Trophoblast cell (in vitro differentiated cells and primary cell): ENCODE measurements at regions not wholly inside any gene's neighbourhood (a gene's known extent, or its start where the extent isn't known, plus 50 kb on each side); places are given as distances from the start of the nearest gene placed in this dataset.

Experiments used
- DNase-seq, 2 donors: peaks; one replicate each; pipeline ENCODE4 v3.0.0-alpha.2; 2016
- H2AFZ ChIP-seq: 2 replicates; pipeline ENCODE4 v1.6.1; 2013; ENCODE audit warnings: low read length, moderate library complexity, mild to moderate bottlenecking; ENCODE audit not compliant: insufficient read depth, poor library complexity
- H2AK5ac ChIP-seq: 2 replicates; pipeline ENCODE4 v1.6.1; 2013; ENCODE audit warnings: mild to moderate bottlenecking, low read length
- H2BK120ac ChIP-seq: 2 replicates; pipeline ENCODE4 v1.6.1; 2013; ENCODE audit warnings: low read length, mild to moderate bottlenecking, moderate library complexity; ENCODE audit not compliant: insufficient read depth, poor library complexity
- H2BK12ac ChIP-seq: 2 replicates; pipeline ENCODE4 v1.6.1; 2013; ENCODE audit warnings: mild to moderate bottlenecking, low read length, moderate library complexity
- H2BK5ac ChIP-seq: 2 replicates; pipeline ENCODE4 v1.6.1; 2013; ENCODE audit warnings: low read length, low read depth, moderate library complexity, mild to moderate bottlenecking; ENCODE audit not compliant: poor library complexity
- H3K14ac ChIP-seq: 2 replicates; pipeline ENCODE4 v1.6.1; 2013; ENCODE audit warnings: mild to moderate bottlenecking, low read length
- H3K18ac ChIP-seq: 2 replicates; pipeline ENCODE4 v1.6.1; 2013; ENCODE audit warnings: mild to moderate bottlenecking, low read length
- H3K23ac ChIP-seq: 2 replicates; pipeline ENCODE4 v1.6.1; 2013; ENCODE audit warnings: low read length
- H3K27ac ChIP-seq: 2 replicates; pipeline ENCODE4 v1.5.1; 2013; ENCODE audit warnings: low read depth, mild to moderate bottlenecking, inconsistent platforms, low read length, moderate library complexity
- H3K27me3 ChIP-seq: 2 replicates; pipeline ENCODE4 v1.6.1; 2013; ENCODE audit warnings: inconsistent platforms, mild to moderate bottlenecking, low read length, moderate library complexity; ENCODE audit not compliant: insufficient read depth
- H3K36me3 ChIP-seq, 2 experiments: 1 replicate in 1 of 2; 2 replicates in 1 of 2; pipeline ENCODE4 v1.6.1; 2013; ENCODE audit warnings: low read length in 2 of 2, mild to moderate bottlenecking in 2 of 2, moderate library complexity in 1 of 2; ENCODE audit not compliant: insufficient read depth in 2 of 2, control insufficient read depth in 1 of 2
- H3K4ac ChIP-seq: 2 replicates; pipeline ENCODE4 v1.6.1; 2013; ENCODE audit warnings: low read depth, mild to moderate bottlenecking, low read length, moderate library complexity
- H3K4me1 ChIP-seq, 2 experiments: 1 replicate in 1 of 2; 2 replicates in 1 of 2; pipeline ENCODE4 v1.6.1; 2013; ENCODE audit warnings: low read length in 2 of 2, mild to moderate bottlenecking in 2 of 2, moderate library complexity in 1 of 2; ENCODE audit not compliant: insufficient read depth in 2 of 2, control insufficient read depth in 1 of 2
- H3K4me2 ChIP-seq: 2 replicates; pipeline ENCODE4 v1.6.1; 2013; ENCODE audit warnings: inconsistent platforms, mild to moderate bottlenecking, low read length, moderate library complexity
- H3K4me3 ChIP-seq: 2 replicates; pipeline ENCODE4 v1.5.1; 2013; ENCODE audit warnings: mild to moderate bottlenecking, low read depth, low read length, inconsistent platforms
- H3K79me1 ChIP-seq: one replicate; pipeline ENCODE4 v1.6.1; 2013; ENCODE audit warnings: low read length
- H3K79me2 ChIP-seq: 2 replicates; pipeline ENCODE4 v1.6.1; 2013; ENCODE audit warnings: low read length, mild to moderate bottlenecking; ENCODE audit not compliant: control insufficient read depth, insufficient read depth, poor library complexity
- H3K9ac ChIP-seq: 2 replicates; pipeline ENCODE4 v1.6.1; 2013; ENCODE audit warnings: mild to moderate bottlenecking, low read length
- H3K9me3 ChIP-seq: 2 replicates; pipeline ENCODE4 v1.6.1; 2013; ENCODE audit warnings: low read depth, mild to moderate bottlenecking, control low read depth, inconsistent platforms, low read length; ENCODE audit not compliant: insufficient read depth
- H4K12ac ChIP-seq: 2 replicates; pipeline ENCODE4 v1.6.1; 2013; ENCODE audit warnings: low read depth, mild to moderate bottlenecking, low read length, moderate library complexity
- H4K8ac ChIP-seq: 2 replicates; pipeline ENCODE4 v1.6.1; 2013; ENCODE audit warnings: low read depth, mild to moderate bottlenecking, low read length, moderate library complexity
- H4K91ac ChIP-seq: one replicate; pipeline ENCODE4 v1.6.1; 2013; ENCODE audit warnings: low read depth, mild to moderate bottlenecking, low read length, moderate library complexity
- WGBS: extraction: QIAGEN DNeasy Blood & Tissue Kit; methylation state at CpG from one replicate; pipeline ENCODE4 v1.1.7; 2013; ENCODE audit warnings: missing lambda C conversion rate; ENCODE audit not compliant: insufficient read length, insufficient coverage; ENCODE audit errors: extremely low coverage; 5-methylcytosine and 5-hydroxymethylcytosine counted together

- Histone ChIP-seq H3K18ac (no peak overlapping the region), H3K27ac (no peak overlapping the region), H4K12ac (no peak overlapping the region), H3K79me2 (no peaks in the 10 kb centered on the region), H3K4ac (no peak overlapping the region), H3K27me3 (no peaks in the 10 kb centered on the region), H3K4me1 (peaks cover 0 to 3% of the 10 kb centered on the region in 2 experiments), H3K9me3 (no peaks in the 10 kb centered on the region), H3K4me3 (no peak overlapping the region), H2AK5ac (no peak overlapping the region), H3K4me2 (no peak overlapping the region), H2BK5ac (no peak overlapping the region), H3K14ac (no peak overlapping the region), H3K36me3 (no peaks in the 10 kb centered on the region), H4K91ac (no peak overlapping the region), H3K9ac (no peak overlapping the region), H2BK12ac (peak overlapping the region; percentile 60), H2BK120ac (no peak overlapping the region), H3K23ac (no peak overlapping the region), H2AFZ (no peak overlapping the region), H4K8ac (no peak overlapping the region), H3K79me1 (peaks cover 2% of the 10 kb centered on the region)
- DNase-seq: peak; percentile 35 to 87
- WGBS: no CpG with 5 or more reads among the region's 10 CpGs
These were observed 167.3 kb downstream of the FASLG start for GRCh38 chr1:172826096-172826741.

GRCh38 chr1:172827301-172827700 is 168.4 kb downstream of the FASLG start:
- peak in 1 of 2 donors; percentile 9 for DNase-seq
- no peaks in the 10 kb centered on the region for H3K9me3 ChIP-seq
- H4K91ac ChIP-seq: no peak overlapping the region
- no peak overlapping the region for H3K14ac ChIP-seq
- no peak overlapping the region for H2AK5ac ChIP-seq
- no peak overlapping the region for H4K12ac ChIP-seq
- H3K4ac ChIP-seq: no peak overlapping the region
- no peak overlapping the region for H3K4me3 ChIP-seq
- no peak overlapping the region for H3K23ac ChIP-seq
- no peak overlapping the region for H3K4me2 ChIP-seq
- no peak overlapping the region for H2AFZ ChIP-seq
- no peak overlapping the region for H3K9ac ChIP-seq
- no peak overlapping the region for H2BK12ac ChIP-seq
- H4K8ac ChIP-seq: no peak overlapping the region
- no peaks in the 10 kb centered on the region for H3K27me3 ChIP-seq
- no peaks in the 10 kb centered on the region for H3K79me2 ChIP-seq
- H2BK5ac ChIP-seq: no peak overlapping the region
- peaks cover 2% of the 10 kb centered on the region for H3K79me1 ChIP-seq
- no peaks in the 10 kb centered on the region for H3K36me3 ChIP-seq
- H3K27ac ChIP-seq: no peak overlapping the region
- H2BK120ac ChIP-seq: no peak overlapping the region
- no peak overlapping the region for H3K18ac ChIP-seq
- H3K4me1 ChIP-seq: peaks cover 0 to 3% of the 10 kb centered on the region in 2 experiments
- WGBS: no CpG with 5 or more reads among the region's 1 CpG

DNA sequence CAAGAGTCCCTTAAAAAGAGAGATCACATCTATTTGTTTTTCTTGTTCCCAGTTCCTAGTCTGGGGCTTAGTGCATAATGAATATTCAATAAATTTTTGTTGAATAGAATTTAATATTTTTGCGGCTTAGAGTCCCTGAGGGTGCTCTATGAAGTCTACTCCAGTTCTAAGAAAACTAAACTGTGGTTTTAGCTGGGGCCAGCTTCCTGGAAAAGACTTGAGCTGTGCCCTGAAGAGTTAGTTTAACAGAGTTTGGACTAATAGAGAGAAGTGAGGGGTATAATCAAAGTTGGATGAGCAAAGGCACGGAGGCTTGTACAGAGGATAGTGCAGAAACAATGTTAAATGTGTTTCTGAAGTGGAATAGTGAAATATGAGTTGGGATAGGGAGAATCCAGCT is 168.9 kb downstream of the FASLG start:
- H3K18ac ChIP-seq: no peak overlapping the region
- no peak overlapping the region for H3K27ac ChIP-seq
- no peak overlapping the region for H3K4me3 ChIP-seq
- no peak for DNase-seq
- no peaks in the 10 kb centered on the region for H3K9me3 ChIP-seq
- no peak overlapping the region for H4K8ac ChIP-seq
- no peak overlapping the region for H4K12ac ChIP-seq
- no peak overlapping the region for H3K4me2 ChIP-seq
- H2BK120ac ChIP-seq: no peak overlapping the region
- no peak overlapping the region for H4K91ac ChIP-seq
- no peak overlapping the region for H3K14ac ChIP-seq
- H3K9ac ChIP-seq: no peak overlapping the region
- no peak overlapping the region for H3K4ac ChIP-seq
- no CpG with 5 or more reads among the region's 2 CpGs for WGBS
- H3K36me3 ChIP-seq: no peaks in the 10 kb centered on the region
- no peak overlapping the region for H2BK5ac ChIP-seq
- H3K79me1 ChIP-seq: peaks cover 2% of the 10 kb centered on the region
- no peaks in the 10 kb centered on the region for H3K79me2 ChIP-seq
- no peaks in the 10 kb centered on the region for H3K27me3 ChIP-seq
- no peak overlapping the region for H2AK5ac ChIP-seq
- no peak overlapping the region for H2AFZ ChIP-seq
- peaks cover 0 to 3% of the 10 kb centered on the region in 2 experiments for H3K4me1 ChIP-seq
- no peak overlapping the region for H3K23ac ChIP-seq
- H2BK12ac ChIP-seq: no peak overlapping the region

- no peak overlapping the region for H3K27ac ChIP-seq
- DNase-seq: no peak
These were observed 173.3 kb downstream of the FASLG start for GRCh38 chr1:172832006-172832725.

More at GRCh38 chr1:172832006-172832725, 173.3 kb downstream of the FASLG start:
- Histone ChIP-seq H2BK5ac (no peak overlapping the region), H3K14ac (no peak overlapping the region), H4K12ac (no peak overlapping the region), H3K4me2 (no peak overlapping the region), H4K91ac (no peak overlapping the region), H3K4ac (no peak overlapping the region), H2BK120ac (no peak overlapping the region), H3K79me2 (no peaks in the 10 kb centered on the region), H2BK12ac (no peak overlapping the region), H3K18ac (no peak overlapping the region), H4K8ac (no peak overlapping the region), H3K79me1 (no peaks in the 10 kb centered on the region), H3K23ac (no peak overlapping the region), H3K4me1 (no peaks in the 10 kb centered on the region), H2AK5ac (no peak overlapping the region), H3K36me3 (no peaks in the 10 kb centered on the region), H2AFZ (no peak overlapping the region), H3K9me3 (no peaks in the 10 kb centered on the region), H3K9ac (no peak overlapping the region), H3K4me3 (no peak overlapping the region), H3K27me3 (no peaks in the 10 kb centered on the region)
- WGBS: no CpG with 5 or more reads among the region's 1 CpG
